SK-N-SH (cell line): ENCODE measurements at regions not wholly inside any gene's neighbourhood (a gene's known extent, or its start where the extent isn't known, plus 50 kb on each side); places are given as distances from the start of the nearest gene placed in this dataset.
A peak's percentile ranks its signal among the peaks of the same experiment; 100 is the strongest.

Experiments used
- CTCF ChIA-PET: fragments of 300-600, 350-600 bp; formaldehyde crosslinking; extraction: SDS; loops from one replicate; lab custom pipeline; 2021; lab: Yijun Ruan, JAX
- POLR2A ChIA-PET: fragments of 350-600 bp; sonication (Branson Sonifier 250); formaldehyde crosslinking; extraction: SDS; loops from one replicate; lab custom pipeline; 2020; ENCODE audit warnings: antibody characterized with exemption, inconsistent platforms; lab: Yijun Ruan, JAX
- DNase-seq: peaks from one replicate; pipeline ENCODE4 v3.0.0; 2012
- H2AFZ ChIP-seq: fragments of 200-600 bp; sonication (generic); 2 replicates; pipeline ENCODE4 v1.8.1; 2016; ENCODE audit warnings: antibody characterized with exemption, mild to moderate bottlenecking, low read depth
- H3F3A ChIP-seq: fragments of 200-600 bp; sonication (generic); replicated peaks from 2 replicates; pipeline ENCODE3; 2016; ENCODE audit warnings: antibody characterized with exemption, mild to moderate bottlenecking; ENCODE audit not compliant: insufficient read depth
- H3K27ac ChIP-seq, 2 experiments: fragments of 200-500 bp in 1 of 2; fragments of 200-600 bp in 1 of 2; sonication (Bioruptor generic) in 1 of 2; sonication (generic), shearing (Covaris generic) in 1 of 2; 2 replicates each; pipeline versions ENCODE4 v1.5.1 to v1.6.1; 2014 to 2016; ENCODE audit warnings: low read depth in 2 of 2, inconsistent platforms in 1 of 2, low read length in 1 of 2, mild to moderate bottlenecking in 1 of 2, mixed read lengths in 1 of 2
- H3K27me3 ChIP-seq: fragments of 200-600 bp; sonication (generic), shearing (Covaris generic); 2 replicates; pipeline ENCODE4 v1.6.1; 2016; ENCODE audit warnings: mixed run types; ENCODE audit not compliant: insufficient read depth
- H3K36me3 ChIP-seq, 2 experiments: fragments of 200-500 bp in 1 of 2; fragments of 200-600 bp in 1 of 2; sonication (Bioruptor generic) in 1 of 2; sonication (generic) in 1 of 2; replicated peaks in 1 of 2; 2 replicates each; pipeline versions ENCODE3 to v1.5.1; 2014 to 2016; ENCODE audit warnings: low read length in 1 of 2, mild to moderate bottlenecking in 1 of 2; ENCODE audit not compliant: insufficient read depth in 2 of 2, control insufficient read depth in 1 of 2
- H3K4me1 ChIP-seq, 2 experiments: fragments of 200-500 bp in 1 of 2; fragments of 200-600 bp in 1 of 2; sonication (Bioruptor generic) in 1 of 2; sonication (generic), shearing (Covaris generic) in 1 of 2; 2 replicates each; pipeline versions ENCODE4 v1.5.1 to v1.6.1; 2014 to 2016; ENCODE audit warnings: low read depth in 1 of 2, low read length in 1 of 2, mixed run types in 1 of 2; ENCODE audit not compliant: insufficient read depth in 2 of 2, control insufficient read depth in 1 of 2
- H3K4me2 ChIP-seq: fragments of 200-600 bp; sonication (generic), shearing (Covaris generic); 2 replicates; pipeline ENCODE4 v1.6.1; 2017; ENCODE audit warnings: mixed run types
- H3K4me3 ChIP-seq, 2 experiments: fragments of 200-500 bp in 1 of 2; fragments of 200-600 bp in 1 of 2; sonication (Bioruptor generic) in 1 of 2; sonication (generic), shearing (Covaris generic) in 1 of 2; 2 replicates each; pipeline versions ENCODE4 v1.5.1 to v1.8.1; 2014 to 2016; ENCODE audit warnings: low read depth in 2 of 2, inconsistent platforms in 1 of 2, low read length in 1 of 2, mild to moderate bottlenecking in 1 of 2, mixed read lengths in 1 of 2, moderate library complexity in 1 of 2
- H3K79me2 ChIP-seq: fragments of 200-600 bp; sonication (generic); 2 replicates; pipeline ENCODE4 v1.8.1; 2017; ENCODE audit warnings: mild to moderate bottlenecking; ENCODE audit not compliant: insufficient read depth
- H3K9ac ChIP-seq: fragments of 200-600 bp; sonication (generic); 2 replicates; pipeline ENCODE4 v1.6.1; 2017; ENCODE audit warnings: mixed run types
- H3K9me2 ChIP-seq: fragments of 200-600 bp; sonication (generic); 2 replicates; pipeline ENCODE4 v1.6.1; 2017; ENCODE audit warnings: mixed run types
- H3K9me3 ChIP-seq: fragments of 200-600 bp; sonication (generic); 2 replicates; pipeline ENCODE4 v1.6.1; 2017; ENCODE audit warnings: mixed run types, mild to moderate bottlenecking, moderate library complexity
- H4K20me1 ChIP-seq: fragments of 200-600 bp; sonication (generic); 2 replicates; pipeline ENCODE4 v1.6.1; 2017; ENCODE audit warnings: mild to moderate bottlenecking, mixed run types; ENCODE audit not compliant: insufficient read depth
- CHD2 ChIP-seq: fragments of 150-350 bp; IDR thresholded peaks from 2 replicates; pipeline ENCODE4 v1.6.1; 2018; ENCODE audit warnings: low read length; ENCODE audit not compliant: partially characterized antibody
- EP300 ChIP-seq, 2 experiments: IDR thresholded peaks; 2 replicates each; pipeline versions ENCODE4 v1.4.0 to v1.6.1; 2012; ENCODE audit warnings: borderline replicate concordance in 1 of 2, low read depth in 1 of 2, low read length in 1 of 2
- EZH2phosphoT487 ChIP-seq: fragments of 200-600 bp; sonication (generic); IDR thresholded peaks from 2 replicates; pipeline ENCODE4 v1.6.1; 2017; ENCODE audit warnings: low read depth, mixed run types, mild to moderate bottlenecking, antibody characterized with exemption, moderate library complexity, borderline replicate concordance
- FOXJ3 ChIP-seq: sonication (generic); formaldehyde crosslinking; IDR thresholded peaks from 2 replicates; pipeline ENCODE4 v1.5.1; 2020; ENCODE audit warnings: mild to moderate bottlenecking, missing genetic modification reagents
- GATA2 ChIP-seq: sonication (generic); formaldehyde crosslinking; IDR thresholded peaks from 2 replicates; pipeline ENCODE4 v1.5.0; 2020; ENCODE audit warnings: mild to moderate bottlenecking, missing genetic modification reagents
- JUND ChIP-seq: IDR thresholded peaks from 2 replicates; pipeline ENCODE4 v1.4.0; 2012
- MAX ChIP-seq: IDR thresholded peaks from 2 replicates; pipeline ENCODE4 v1.4.0; 2012; ENCODE audit warnings: low read depth
- MXI1 ChIP-seq: IDR thresholded peaks from 2 replicates; pipeline ENCODE4 v1.6.1; 2012; ENCODE audit warnings: mild to moderate bottlenecking, low read depth, low read length, improper control_type of control experiment
- PBX3 ChIP-seq: IDR thresholded peaks from 2 replicates; pipeline ENCODE4; 2012
- RAD21 ChIP-seq: IDR thresholded peaks from 2 replicates; pipeline ENCODE4 v1.6.1; 2012; ENCODE audit warnings: mild to moderate bottlenecking, low read length
- RFX5 ChIP-seq: IDR thresholded peaks from 2 replicates; pipeline ENCODE4 v1.6.1; 2012; ENCODE audit warnings: mild to moderate bottlenecking, improper control_type of control experiment, low read length
- RXRA ChIP-seq: IDR thresholded peaks from 2 replicates; pipeline ENCODE4 v1.4.0; 2012; ENCODE audit warnings: low read depth, mild to moderate bottlenecking, borderline replicate concordance
- SIN3A ChIP-seq: IDR thresholded peaks from 2 replicates; pipeline ENCODE4 v1.6.1; 2012; ENCODE audit warnings: low read depth, mild to moderate bottlenecking, low read length, moderate library complexity, borderline replicate concordance
- SMC3 ChIP-seq: IDR thresholded peaks from 2 replicates; pipeline ENCODE4 v1.6.1; 2012; ENCODE audit warnings: low read depth, low read length, improper control_type of control experiment
- TAF1 ChIP-seq: IDR thresholded peaks from 2 replicates; pipeline ENCODE4 v1.6.1; 2012; ENCODE audit warnings: low read depth, mild to moderate bottlenecking, low read length, moderate library complexity, borderline replicate concordance
- TEAD4 ChIP-seq: IDR thresholded peaks from 2 replicates; pipeline ENCODE4 v1.4.0; 2012; ENCODE audit warnings: mild to moderate bottlenecking, borderline replicate concordance; ENCODE audit not compliant: insufficient read depth
- USF1 ChIP-seq: IDR thresholded peaks from 2 replicates; pipeline ENCODE4 v1.4.0; 2012; ENCODE audit warnings: low read depth, borderline replicate concordance
- USF2 ChIP-seq: fragments of 150-350 bp; IDR thresholded peaks from 2 replicates; pipeline ENCODE4 v1.6.1; 2017; ENCODE audit warnings: antibody characterized with exemption, low read length, low read depth, borderline replicate concordance
- YY1 ChIP-seq: IDR thresholded peaks from 2 replicates; pipeline ENCODE4 v1.4.0; 2012; ENCODE audit warnings: low read depth, mild to moderate bottlenecking
- ZBTB33 ChIP-seq: IDR thresholded peaks from 2 replicates; pipeline ENCODE4 v1.4.0; 2012; ENCODE audit warnings: low read depth, borderline replicate concordance
- WGBS: methylation state at CpG from one replicate; pipeline ENCODE4 v1.1.6; 2017; ENCODE audit warnings: low lambda C conversion rate; 5-methylcytosine and 5-hydroxymethylcytosine counted together

- Histone ChIP-seq H3K79me2 (no peaks in the 10 kb centered on the region), H4K20me1 (no peaks in the 10 kb centered on the region), H3K27ac (no peak overlapping the region), H3K4me2 (no peak overlapping the region), H3K36me3 (no peaks in the 10 kb centered on the region), H3K9ac (no peak overlapping the region), H3F3A (no peaks in the 10 kb centered on the region), H3K4me1 (no peaks in the 10 kb centered on the region; a peak in 1 of 4 replicates), H3K4me3 (no peak overlapping the region), H3K9me3 (no peaks in the 10 kb centered on the region), H2AFZ (0 out of 2 replicates have a peak overlapping the region, but pooled peaks have one; percentile 22), H3K9me2 (no peaks in the 10 kb centered on the region), H3K27me3 (no peaks in the 10 kb centered on the region)
- WGBS = 29% methylated on average over 1 of the region's 1 CpG
- CTCF ChIA-PET = no interaction called here
- DNase-seq = no peak
- TF ChIP-seq MXI1 = no peak
- TF ChIP-seq USF1 = no peak
- TF ChIP-seq USF2 = no peak
- no peak for TF ChIP-seq RXRA
- no peak for TF ChIP-seq ZBTB33
- no peak for TF ChIP-seq TAF1
- POLR2A ChIA-PET = no interaction called here
Observed at GRCh38 chr1:82125866-82126265, 325.1 kb downstream of the ADGRL2 start.

- no peaks in the 10 kb centered on the region for H3K27me3 ChIP-seq
- H3K9me3 ChIP-seq = no peaks in the 10 kb centered on the region
- no peaks in the 10 kb centered on the region; a peak in 1 of 4 replicates for H3K4me1 ChIP-seq
- DNase-seq = no peak
- no peaks in the 10 kb centered on the region for H4K20me1 ChIP-seq
- 0 out of 2 replicates have a peak overlapping the region, but pooled peaks have one; percentile 22 for H2AFZ ChIP-seq
- no peaks in the 10 kb centered on the region for H3K79me2 ChIP-seq
- no peak overlapping the region for H3K9ac ChIP-seq
- no peak overlapping the region for H3K27ac ChIP-seq
- 65% methylated on average over 3 of the region's 3 CpGs for WGBS
- H3K36me3 ChIP-seq = no peaks in the 10 kb centered on the region
- H3K4me2 ChIP-seq = no peak overlapping the region
- H3K9me2 ChIP-seq = no peaks in the 10 kb centered on the region
- H3K4me3 ChIP-seq = no peak overlapping the region
- POLR2A ChIA-PET = no interaction called here
- CTCF ChIA-PET = no interaction called here
- no peaks in the 10 kb centered on the region for H3F3A ChIP-seq
- TF ChIP-seq YY1 = no peak
- TF ChIP-seq EZH2phosphoT487 = no peak
- TF ChIP-seq SIN3A = no peak
- no peak for TF ChIP-seq RAD21
- no peak for TF ChIP-seq GATA2 (CRISPR knock-in tag)
- no peak for TF ChIP-seq ZBTB33
- no peak for TF ChIP-seq EP300 (IDR thresholded peaks at IDR 0.05; ENCODE audit: borderline replicate concordance in 1 of 2, low read depth in 1 of 2, low read length in 1 of 2)
- no peak for TF ChIP-seq FOXJ3 (CRISPR knock-in tag)
- TF ChIP-seq MAX = no peak
- TF ChIP-seq TEAD4 = no peak
- no peak for TF ChIP-seq CHD2
- TF ChIP-seq PBX3 = no peak
- TF ChIP-seq JUND = no peak
- TF ChIP-seq SMC3 = no peak
- no peak for TF ChIP-seq RFX5
Observed at GRCh38 chr1:82125119-82125518, 324.4 kb downstream of the ADGRL2 start.
